Fibroblast of lung (primary cell): ENCODE measurements at regions not wholly inside any gene's neighbourhood (a gene's known extent, or its start where the extent isn't known, plus 50 kb on each side); places are given as distances from the start of the nearest gene placed in this dataset.

ENCODE experiments used
- CTCF ChIP-seq, 2 donors: IDR thresholded peaks in 1 of 2; conservative IDR thresholded peaks in 1 of 2; 1 replicate in 1 of 2; 2 replicates in 1 of 2; pipeline ENCODE4 v1.5.1; 2011 to 2012; ENCODE audit warnings: low read length in 2 of 2, control low read depth in 1 of 2, inconsistent platforms in 1 of 2, low read depth in 1 of 2, mild to moderate bottlenecking in 1 of 2
- EZH2 ChIP-seq: IDR thresholded peaks from 2 replicates; pipeline ENCODE4 v1.5.1; 2012; ENCODE audit warnings: low read length, control low read depth, mild to moderate bottlenecking; ENCODE audit errors: missing control alignments

GRCh38 chr1:81463936-81464837, 336.5 kb upstream of the ADGRL2 start:
- TF ChIP-seq CTCF (conservative IDR thresholded peaks at IDR 0.05 in 1 of 2, IDR thresholded peaks at IDR 0.05 in 1 of 2; ENCODE audit: low read depth in 1 of 2, low read length in 2 of 2) (no peak), EZH2 (no peak)
